MM.1S (cell line): ENCODE measurements at regions not wholly inside any gene's neighbourhood (a gene's known extent, or its start where the extent isn't known, plus 50 kb on each side); places are given as distances from the start of the nearest gene placed in this dataset.

ENCODE experiments used
- EZH2phosphoT487 ChIP-seq: fragments of 300-600 bp; sonication (generic); IDR thresholded peaks from 2 replicates; pipeline ENCODE4 v1.6.1; 2018; ENCODE audit warnings: antibody characterized with exemption, low read length
- TF ChIP-seq, protein P1 (sequence below): fragments of 300-600 bp; sonication (generic); IDR thresholded peaks from 2 replicates; pipeline ENCODE4 v1.5.1; 2016; ENCODE audit warnings: antibody characterized with exemption, low read length, mixed read lengths

DNA sequence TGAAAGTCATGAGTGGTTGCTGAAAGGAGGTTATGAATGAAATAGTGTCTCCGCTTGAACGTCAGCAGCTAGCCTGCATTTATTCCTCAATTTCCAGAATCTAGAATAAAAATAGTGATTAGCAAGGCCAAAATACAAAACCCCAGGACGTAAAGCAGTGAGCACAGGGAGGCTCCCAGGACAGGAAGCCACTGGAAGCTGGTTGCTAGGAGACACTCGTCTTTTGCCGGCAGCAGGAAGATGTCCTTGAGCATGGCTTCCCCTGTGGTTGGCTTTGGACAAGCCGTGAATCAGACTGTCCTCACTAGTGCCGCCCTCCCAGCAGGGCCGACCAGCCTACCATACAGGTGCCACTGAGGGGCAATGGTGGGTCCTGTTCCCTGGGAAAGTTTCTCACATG lies 374.4 kb downstream of the MTX2 start:
- TF ChIP-seq, protein P1, sequence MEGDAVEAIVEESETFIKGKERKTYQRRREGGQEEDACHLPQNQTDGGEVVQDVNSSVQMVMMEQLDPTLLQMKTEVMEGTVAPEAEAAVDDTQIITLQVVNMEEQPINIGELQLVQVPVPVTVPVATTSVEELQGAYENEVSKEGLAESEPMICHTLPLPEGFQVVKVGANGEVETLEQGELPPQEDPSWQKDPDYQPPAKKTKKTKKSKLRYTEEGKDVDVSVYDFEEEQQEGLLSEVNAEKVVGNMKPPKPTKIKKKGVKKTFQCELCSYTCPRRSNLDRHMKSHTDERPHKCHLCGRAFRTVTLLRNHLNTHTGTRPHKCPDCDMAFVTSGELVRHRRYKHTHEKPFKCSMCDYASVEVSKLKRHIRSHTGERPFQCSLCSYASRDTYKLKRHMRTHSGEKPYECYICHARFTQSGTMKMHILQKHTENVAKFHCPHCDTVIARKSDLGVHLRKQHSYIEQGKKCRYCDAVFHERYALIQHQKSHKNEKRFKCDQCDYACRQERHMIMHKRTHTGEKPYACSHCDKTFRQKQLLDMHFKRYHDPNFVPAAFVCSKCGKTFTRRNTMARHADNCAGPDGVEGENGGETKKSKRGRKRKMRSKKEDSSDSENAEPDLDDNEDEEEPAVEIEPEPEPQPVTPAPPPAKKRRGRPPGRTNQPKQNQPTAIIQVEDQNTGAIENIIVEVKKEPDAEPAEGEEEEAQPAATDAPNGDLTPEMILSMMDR: no peak
- no peak for TF ChIP-seq EZH2phosphoT487
